ENCODE measurements at regions not wholly inside any gene's neighbourhood (a gene's known extent, or its start where the extent isn't known, plus 50 kb on each side); places are given as distances from the start of the nearest gene placed in this dataset.

- no peak for DNase-seq
These were observed 72.1 kb upstream of the CD82 start for GRCh38 chr11:44493383-44493782.

GRCh38 chr11:44493930-44494329 lies 71.5 kb upstream of the CD82 start:
- no peak for DNase-seq

GRCh38 chr11:44494785-44495184 lies 70.7 kb upstream of the CD82 start:
- no peak for DNase-seq

- no peak for DNase-seq
These were observed 69.1 kb upstream of the CD82 start for GRCh38 chr11:44496391-44496790.

- no peak for DNase-seq
These were observed 67.2 kb upstream of the CD82 start for GRCh38 chr11:44498089-44498871.

- no peak for DNase-seq
These were observed 63.0 kb upstream of the CD82 start for GRCh38 chr11:44502506-44502905.

GRCh38 chr11:44505581-44506054 lies 59.8 kb upstream of the CD82 start:
- DNase-seq = no peak

GRCh38 chr11:44506375-44507016 lies 59.0 kb upstream of the CD82 start:
- no peak for DNase-seq

- no peak for DNase-seq
These were observed 58.0 kb upstream of the CD82 start for GRCh38 chr11:44507491-44507890.

- DNase-seq = no peak
These were observed 57.5 kb upstream of the CD82 start for GRCh38 chr11:44507896-44508445.

GRCh38 chr11:44509296-44509695 lies 56.2 kb upstream of the CD82 start:
- no peak for DNase-seq

GRCh38 chr11:44510372-44510771 lies 55.1 kb upstream of the CD82 start:
- DNase-seq = no peak

GRCh38 chr11:44512818-44513217 lies 52.6 kb upstream of the CD82 start:
- DNase-seq = no peak

- no peak for DNase-seq
These were observed 50.4 kb upstream of the CD82 start for GRCh38 chr11:44515048-44515447.
